ENCODE measurements at regions not wholly inside any gene's neighbourhood (a gene's known extent, or its start where the extent isn't known, plus 50 kb on each side); places are given as distances from the start of the nearest gene placed in this dataset.
"Not testable (repeated sequence)": the region's sequence is repeated elsewhere in the genome, so short reads cannot be mapped to it uniquely, and the experiment has no call there.

DNA sequence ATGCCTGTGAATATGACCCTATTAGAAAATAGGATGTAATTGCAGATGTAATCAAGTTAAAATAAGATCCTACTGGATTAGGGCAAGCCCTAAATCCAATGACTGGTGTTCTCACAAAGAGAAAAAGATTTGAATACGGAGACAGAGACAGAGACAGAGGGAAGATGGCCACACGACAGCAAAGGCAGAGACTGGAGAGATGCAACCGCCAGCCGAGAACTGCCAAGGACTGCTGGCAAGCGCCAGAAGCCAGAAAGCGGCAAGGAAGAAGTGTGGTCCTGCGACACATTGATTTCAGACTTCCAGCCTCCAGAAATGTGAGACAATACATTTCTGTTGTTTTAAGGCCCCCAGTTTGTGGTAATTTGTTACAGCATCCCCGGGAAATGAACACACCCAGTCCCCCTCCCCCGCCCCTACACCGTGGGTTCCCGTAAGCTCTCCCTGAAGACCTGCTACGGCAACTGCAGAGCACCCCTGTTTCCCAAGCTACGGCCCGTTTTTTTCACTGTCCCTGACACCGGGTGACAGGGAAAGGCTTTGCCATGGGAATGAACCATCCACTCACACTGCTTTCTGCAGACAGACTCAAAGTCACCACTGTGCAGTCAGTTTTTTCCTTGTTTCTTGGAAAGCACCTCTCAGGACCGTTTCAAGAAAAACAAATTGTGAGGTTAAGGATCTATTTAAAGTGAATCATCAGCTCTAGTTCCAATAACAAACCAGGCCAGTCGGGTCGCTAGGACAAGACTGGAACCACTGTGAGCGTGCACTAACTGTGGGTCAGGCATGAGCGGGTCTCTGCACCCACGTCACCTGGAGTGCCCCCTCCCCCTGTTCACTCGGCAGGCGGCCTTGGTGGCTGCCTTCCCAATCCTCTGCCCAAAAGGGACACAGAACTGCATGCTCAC, 199.2 kb upstream of the IRF2BP2 start:
- peak in 1 of 56 donors; percentile 19 for DNase-seq

GRCh38 chr1:234808459-234808858, 198.5 kb upstream of the IRF2BP2 start:
- not testable (repeated sequence) for DNase-seq

DNA sequence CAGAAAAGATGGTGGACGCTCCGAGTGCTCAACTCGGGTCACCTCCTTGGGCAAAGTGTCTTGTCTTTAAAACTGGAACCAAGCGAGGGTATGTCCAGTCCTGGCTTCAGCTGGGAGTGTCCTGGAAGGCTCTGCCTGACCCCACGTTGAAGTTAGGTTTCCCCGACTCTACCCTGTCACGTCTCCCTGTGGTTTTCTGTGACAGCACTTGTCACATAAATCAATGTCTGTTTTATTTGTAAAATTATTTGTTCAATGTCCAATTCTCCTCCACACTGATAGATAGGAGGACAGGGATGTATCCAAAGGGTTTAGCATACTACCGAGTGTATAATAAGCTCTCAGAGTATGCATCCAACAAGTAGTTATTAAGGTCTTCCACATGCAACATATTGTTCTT, 197.7 kb upstream of the IRF2BP2 start:
- not testable (repeated sequence) for DNase-seq

GRCh38 chr1:234802586-234802985, 192.6 kb upstream of the IRF2BP2 start:
- DNase-seq: not testable (repeated sequence)

DNA sequence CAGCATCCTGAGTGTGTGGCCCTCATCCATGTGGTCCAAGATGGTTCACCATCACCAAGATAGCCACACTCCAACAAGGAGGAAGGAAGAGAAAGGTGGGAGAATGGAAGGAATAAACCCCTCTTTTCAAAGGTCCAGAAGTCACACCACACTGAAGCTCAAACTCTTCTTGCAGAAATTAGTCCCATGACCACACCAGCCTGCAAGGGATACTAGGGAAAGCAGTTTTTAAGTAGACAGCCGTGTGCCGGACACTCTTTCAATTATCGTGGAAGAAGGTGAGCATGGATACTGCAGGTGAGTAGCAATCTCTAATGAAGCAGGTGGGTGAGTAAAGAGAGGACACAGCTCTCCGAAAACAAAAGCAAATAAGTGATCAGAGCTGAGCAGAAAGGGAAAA, 191.7 kb upstream of the IRF2BP2 start:
- not testable (repeated sequence) for DNase-seq

DNA sequence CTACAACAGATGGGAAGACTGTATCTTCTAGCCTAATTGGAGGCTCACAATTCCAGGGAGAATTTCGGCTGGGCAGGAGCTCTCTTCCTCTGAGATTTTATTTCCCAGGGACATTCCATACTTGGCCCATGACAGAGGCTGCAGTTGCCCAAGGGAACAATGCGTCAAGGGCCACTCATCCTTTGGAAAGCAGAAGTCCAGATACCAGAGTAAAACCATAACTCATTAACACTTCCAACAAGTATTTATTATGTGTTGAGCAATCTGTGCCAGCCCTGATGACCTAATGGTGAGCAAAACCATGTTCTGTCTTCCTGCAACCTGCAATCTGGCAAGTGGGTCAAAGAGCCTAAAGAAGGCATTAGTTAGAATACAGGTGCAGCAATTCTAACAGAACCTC, 191.2 kb upstream of the IRF2BP2 start:
- DNase-seq: not testable (repeated sequence)

DNA sequence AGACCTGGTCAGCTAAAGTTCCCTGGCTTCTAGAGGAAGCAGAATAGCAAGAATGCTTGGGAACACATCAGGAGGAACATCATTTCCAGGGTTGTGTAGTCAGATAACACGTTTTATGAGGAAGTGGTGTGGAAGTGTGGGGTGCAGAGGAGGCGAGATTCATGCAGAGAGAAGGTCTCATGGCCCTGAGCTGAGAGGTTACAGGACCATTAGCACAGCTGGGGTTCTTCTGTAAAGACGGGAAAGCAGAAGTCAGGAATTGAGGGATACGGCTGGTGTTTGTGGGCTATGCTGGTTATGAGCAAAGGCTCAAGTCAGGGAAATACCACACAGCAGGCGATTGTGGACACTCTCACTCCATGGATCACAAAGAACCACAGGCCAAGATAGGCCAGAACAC, 190.6 kb upstream of the IRF2BP2 start:
- DNase-seq: not testable (repeated sequence)

DNA sequence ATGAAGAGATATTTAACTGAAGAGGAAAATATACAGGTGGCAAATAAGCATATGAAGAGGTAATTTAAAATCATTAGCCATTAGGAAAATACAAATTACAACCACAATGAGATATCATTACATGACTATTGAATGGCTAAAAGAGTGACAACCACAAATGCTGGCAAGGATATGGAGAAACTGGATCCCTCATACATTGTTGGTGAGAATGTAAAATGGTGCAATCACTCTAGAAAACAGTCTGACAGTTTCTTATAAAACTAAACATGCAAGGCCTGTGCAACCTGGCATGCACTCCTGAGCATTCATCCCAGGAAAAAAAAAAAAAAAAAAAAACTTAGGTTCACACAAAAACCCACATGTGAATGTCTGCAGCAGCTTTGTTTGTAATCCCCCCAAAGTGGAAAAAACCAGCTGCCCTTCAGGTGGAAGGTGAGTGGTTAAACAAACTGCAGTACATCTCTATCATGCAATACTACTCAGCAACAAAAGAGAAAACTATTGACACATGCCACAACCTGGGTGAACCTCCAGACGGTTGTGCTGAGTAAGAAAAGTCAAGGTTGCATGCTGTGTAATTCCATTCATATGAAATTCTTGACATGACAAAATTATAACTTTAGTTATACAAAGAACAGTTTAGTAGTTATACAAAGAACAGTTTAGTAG, 189.2 kb upstream of the IRF2BP2 start:
- not testable (repeated sequence) for DNase-seq

DNA sequence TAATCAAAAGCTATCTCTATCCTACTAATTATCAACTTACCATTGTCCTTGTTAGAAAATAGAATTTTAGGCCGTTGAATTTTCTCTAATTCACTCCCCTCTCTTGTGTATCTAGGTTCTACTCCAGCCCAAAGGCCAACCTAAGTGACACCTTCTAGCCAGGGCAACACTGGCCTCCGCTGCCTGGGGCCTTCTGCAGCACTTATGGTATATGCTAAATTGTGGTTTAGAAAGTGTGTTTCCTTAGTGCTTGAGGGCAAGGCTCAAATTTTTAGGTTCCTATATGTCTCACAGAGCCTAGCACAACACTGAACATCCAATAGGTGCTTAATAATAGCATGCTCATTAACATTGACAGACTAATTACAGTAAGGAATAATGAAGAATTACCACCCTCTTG, 187.2 kb upstream of the IRF2BP2 start:
- not testable (repeated sequence) for DNase-seq

DNA sequence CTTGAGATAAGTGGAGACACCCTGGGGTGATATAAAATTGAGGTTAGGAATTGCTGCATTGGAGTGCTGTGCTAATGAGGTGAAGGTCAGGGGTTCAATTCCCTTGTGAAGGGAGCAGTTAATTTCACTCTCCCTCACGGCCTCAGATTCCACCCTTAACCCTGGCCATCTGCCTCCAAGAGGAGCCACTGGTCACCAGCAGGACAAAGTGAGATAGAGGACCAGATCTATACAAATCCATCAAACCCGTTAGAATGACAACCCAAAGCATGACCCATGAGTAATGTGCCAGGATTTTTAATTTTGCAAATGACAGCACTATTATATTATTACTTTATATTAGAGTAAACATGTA, 186.4 kb upstream of the IRF2BP2 start:
- not testable (repeated sequence) for DNase-seq

DNA sequence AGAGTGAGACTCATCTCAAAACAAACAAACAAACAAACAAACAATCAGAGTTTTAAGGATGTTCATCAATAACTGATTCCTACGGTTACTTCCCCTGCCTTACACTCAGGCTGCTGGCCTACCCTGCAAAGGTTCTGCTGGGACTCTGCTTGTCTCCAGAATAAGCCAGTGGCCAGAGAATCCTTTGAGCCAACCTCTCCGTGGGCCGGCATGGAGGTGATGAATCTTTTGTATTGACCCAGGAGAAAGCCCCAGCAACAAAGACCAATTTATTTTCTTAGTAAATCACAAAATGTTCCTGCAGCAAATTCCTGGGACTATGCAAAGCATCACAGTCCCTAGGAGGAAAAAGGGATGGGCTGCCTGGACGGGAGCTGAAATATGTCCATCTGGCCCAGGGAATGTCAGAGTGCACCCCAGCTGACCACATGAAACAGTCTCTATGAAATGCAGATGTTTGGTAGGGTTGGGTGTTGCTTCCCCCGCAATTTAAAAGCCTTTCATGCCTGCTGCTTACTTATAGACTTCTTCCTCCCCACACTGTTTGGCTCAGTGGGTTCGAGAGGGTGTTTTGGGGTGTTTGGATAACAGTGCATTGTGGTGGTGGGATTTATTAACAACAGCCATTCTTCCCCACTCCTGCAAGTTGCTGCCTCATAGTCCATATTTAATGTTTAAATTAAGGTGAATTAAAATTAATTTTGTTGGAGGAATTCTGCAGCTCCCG, 185.9 kb upstream of the IRF2BP2 start:
- DNase-seq: not testable (repeated sequence)

DNA sequence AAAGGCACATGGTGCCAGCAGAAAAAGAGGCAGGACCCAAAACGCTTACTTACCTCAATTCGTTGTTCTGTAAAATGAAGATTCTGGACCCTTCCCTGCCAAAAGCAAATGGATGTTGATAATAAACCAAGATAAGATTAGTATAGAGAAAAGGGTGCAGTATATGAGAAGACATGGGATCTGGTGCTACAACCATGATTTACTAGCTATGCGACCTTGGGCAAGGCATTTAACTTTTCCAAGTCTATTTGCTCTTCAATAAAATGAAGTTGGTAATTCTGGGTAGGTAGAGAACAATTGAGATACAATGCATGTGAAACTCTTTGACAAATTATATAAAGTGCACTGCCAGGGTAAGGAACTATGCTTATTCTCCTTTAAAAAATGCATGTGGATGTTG, 185.0 kb upstream of the IRF2BP2 start:
- not testable (repeated sequence) for DNase-seq

DNA sequence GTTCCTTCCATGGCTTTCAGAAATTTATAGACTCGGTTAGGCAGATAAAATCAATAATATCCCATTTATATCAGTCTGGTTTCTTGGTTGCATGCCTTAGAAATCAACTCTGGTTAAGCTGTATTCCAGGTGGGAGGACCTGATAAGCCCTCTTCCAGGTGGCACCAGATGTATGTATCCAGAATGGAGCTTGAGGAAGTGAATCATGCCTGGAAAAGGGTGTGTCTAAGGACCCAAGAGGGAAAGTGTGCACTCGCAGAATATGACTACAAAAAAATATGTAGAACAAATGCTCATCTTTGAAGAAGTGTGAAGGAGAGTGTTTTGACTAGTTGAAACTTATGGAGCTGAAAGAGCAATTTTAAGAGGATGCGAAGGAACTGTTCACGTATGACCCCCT, 184.5 kb upstream of the IRF2BP2 start:
- not testable (repeated sequence) for DNase-seq

DNA sequence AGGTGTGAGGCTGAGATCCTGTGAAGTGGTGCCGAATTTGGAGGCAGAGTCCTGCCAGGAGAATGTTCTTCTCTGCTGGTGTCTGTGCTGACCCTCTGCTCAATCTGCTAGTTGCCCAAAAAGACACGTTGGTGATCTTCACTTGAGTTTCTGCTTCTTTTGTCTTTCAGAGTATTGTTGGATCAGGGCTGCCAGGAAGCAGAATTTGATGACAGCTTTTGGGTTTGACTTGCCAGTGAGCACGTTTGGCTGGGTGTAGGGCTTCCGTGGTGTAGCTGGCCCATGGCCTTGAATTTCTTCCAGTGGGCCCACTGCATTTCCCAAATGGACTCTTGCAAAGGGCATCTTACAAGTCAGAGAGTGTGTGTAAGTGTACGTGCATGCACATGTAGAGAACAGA, 183.9 kb upstream of the IRF2BP2 start:
- not testable (repeated sequence) for DNase-seq

GRCh38 chr1:234792221-234792864, 182.4 kb upstream of the IRF2BP2 start:
- not testable (repeated sequence) for DNase-seq

DNA sequence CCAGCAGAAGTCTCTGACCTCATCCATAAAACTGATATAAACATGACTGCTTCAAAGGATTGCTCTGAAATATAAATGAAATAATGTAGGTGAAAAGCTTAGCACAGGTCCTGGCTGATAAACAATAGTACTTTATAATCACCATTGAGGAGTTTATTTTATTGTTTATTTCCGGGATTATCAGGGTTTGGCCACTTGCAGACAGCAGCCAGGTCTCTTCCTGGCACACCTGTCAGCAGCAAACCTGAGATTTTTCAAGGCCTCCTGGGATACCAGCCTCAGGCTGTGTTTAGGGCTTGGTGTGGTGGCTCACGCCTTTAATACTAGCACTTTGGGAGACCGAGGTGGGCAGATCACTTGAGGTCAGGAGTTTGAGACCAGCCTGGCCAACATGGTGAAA, 181.6 kb upstream of the IRF2BP2 start:
- not testable (repeated sequence) for DNase-seq

DNA sequence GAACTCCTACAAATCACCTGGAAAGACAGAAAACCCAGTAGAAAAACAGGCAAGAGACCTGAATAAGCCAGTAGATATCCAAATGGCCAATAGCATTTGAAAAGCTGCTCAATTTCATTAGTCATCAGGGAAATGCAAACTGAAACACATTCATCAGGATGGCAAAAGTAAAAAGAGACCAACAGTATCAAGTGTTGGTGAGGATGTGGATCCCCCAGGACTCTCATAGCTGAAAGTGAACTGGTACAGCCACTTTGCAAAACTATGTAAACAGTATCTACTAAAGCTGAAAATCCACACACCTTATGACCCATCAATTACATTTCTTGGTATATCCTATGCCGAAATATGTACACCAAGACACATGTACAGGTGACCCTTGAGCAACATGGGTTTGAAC, 180.4 kb upstream of the IRF2BP2 start:
- DNase-seq: not testable (repeated sequence)

DNA sequence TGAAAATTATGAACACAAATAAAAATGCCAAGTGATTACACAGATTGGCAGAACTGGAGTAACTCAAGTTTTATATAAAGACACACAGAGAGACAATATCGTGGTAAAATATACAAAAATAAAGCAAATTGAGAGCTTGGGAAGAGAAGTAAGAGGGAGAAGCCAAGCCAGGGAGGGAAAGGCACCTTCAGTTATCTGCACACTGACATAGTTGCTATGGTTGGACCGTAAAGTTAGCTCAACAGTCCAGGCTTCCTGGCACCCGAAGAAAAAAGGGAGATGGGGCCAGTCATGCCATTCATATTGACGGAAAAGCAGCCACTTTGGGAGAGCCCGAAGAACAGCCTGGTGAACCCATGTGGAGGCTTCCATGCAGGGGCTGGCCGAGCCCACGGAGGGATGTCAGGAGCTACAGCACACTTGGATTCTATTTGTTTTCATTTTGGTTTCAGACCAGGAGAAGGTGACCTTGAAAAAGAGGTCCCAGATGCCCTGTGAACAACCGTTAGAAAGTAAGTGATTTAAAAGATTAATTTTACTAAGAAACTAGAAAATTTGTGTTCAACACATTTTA, 177.1 kb upstream of the IRF2BP2 start:
- not testable (repeated sequence) for DNase-seq

DNA sequence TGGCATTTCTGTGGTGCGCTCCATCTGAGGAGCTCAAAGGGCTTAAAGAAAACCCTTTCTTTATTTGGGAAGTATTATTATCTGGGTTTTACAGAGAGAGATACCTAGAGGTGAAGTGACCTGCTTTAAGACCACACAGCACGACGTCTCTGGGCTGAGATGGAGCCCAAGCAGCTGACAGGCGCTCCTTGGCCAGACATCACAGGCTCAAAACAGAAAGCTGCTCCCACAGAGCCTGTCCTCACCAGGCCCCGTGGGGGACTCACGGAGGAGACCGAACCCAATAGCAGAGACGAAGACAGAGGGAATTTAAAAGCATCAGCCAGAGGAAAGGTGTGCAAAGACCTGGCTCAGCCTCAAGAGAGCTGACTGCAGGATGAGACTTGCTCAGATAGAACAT, 175.9 kb upstream of the IRF2BP2 start:
- not testable (repeated sequence) for DNase-seq

GRCh38 chr1:234785471-234785919, 175.5 kb upstream of the IRF2BP2 start:
- DNase-seq: not testable (repeated sequence)

DNA sequence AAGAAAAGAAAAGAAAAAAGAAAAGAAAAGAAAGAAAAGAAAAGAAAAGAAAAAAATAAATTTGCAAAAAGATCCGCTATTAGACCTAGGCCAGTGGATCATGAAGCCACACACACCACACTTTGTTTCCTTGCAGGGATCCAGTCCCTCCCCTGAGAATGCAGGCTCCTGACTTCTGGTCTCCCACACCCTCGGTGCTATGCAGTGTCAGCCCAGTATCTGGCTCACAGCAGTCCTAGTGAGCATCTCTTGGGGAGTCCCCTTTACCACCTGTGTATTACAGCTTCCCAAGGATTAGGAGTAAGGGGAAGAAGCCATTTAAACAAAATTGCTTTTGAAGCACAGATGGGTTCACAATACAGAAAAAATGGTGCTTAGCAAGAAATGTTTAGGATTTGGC, 174.1 kb upstream of the IRF2BP2 start:
- not testable (repeated sequence) for DNase-seq

All from nucleus accumbens (tissue), 56 donors.